T-helper 17 cell (primary cell): ENCODE measurements at regions not wholly inside any gene's neighbourhood (a gene's known extent, or its start where the extent isn't known, plus 50 kb on each side); places are given as distances from the start of the nearest gene placed in this dataset.
"Not testable (repeated sequence)": the region's sequence is repeated elsewhere in the genome, so short reads cannot be mapped to it uniquely, and the experiment has no call there.

Source experiments
- ATAC-seq: fragments of 150-1000 bp; cut with Tn5 transposase; 2 replicates; pipeline ENCODE4 v1.10.0; 2021; ENCODE audit warnings: mild to moderate bottlenecking, moderate library complexity
- DNase-seq, 3 donors: peaks; one replicate each; pipeline versions ENCODE4 v3.0.0 to v3.0.0-alpha.2; 2020 to 2021
- H3K9me3 ChIP-seq: one replicate; pipeline ENCODE4 v1.7.0; 2013; ENCODE audit warnings: low read length, mild to moderate bottlenecking; ENCODE audit not compliant: control insufficient read depth, poor library complexity, severe bottlenecking
- H3K27ac Mint-ChIP-seq: one replicate; pipeline ENCODE4 v1.8.0; 2022; ENCODE audit warnings: mild to moderate bottlenecking, moderate library complexity, mixed read lengths
- H3K27me3 Mint-ChIP-seq: one replicate; pipeline ENCODE4 v1.8.0; 2022; ENCODE audit warnings: mixed read lengths
- H3K36me3 Mint-ChIP-seq: one replicate; pipeline ENCODE4 v1.8.0; 2022; ENCODE audit warnings: low read depth, mixed read lengths
- H3K4me1 Mint-ChIP-seq: one replicate; pipeline ENCODE4 v1.8.0; 2022; ENCODE audit warnings: mild to moderate bottlenecking, mixed read lengths
- H3K4me3 Mint-ChIP-seq: one replicate; pipeline ENCODE4 v1.8.0; 2022; ENCODE audit warnings: mild to moderate bottlenecking, moderate library complexity, mixed read lengths

DNA sequence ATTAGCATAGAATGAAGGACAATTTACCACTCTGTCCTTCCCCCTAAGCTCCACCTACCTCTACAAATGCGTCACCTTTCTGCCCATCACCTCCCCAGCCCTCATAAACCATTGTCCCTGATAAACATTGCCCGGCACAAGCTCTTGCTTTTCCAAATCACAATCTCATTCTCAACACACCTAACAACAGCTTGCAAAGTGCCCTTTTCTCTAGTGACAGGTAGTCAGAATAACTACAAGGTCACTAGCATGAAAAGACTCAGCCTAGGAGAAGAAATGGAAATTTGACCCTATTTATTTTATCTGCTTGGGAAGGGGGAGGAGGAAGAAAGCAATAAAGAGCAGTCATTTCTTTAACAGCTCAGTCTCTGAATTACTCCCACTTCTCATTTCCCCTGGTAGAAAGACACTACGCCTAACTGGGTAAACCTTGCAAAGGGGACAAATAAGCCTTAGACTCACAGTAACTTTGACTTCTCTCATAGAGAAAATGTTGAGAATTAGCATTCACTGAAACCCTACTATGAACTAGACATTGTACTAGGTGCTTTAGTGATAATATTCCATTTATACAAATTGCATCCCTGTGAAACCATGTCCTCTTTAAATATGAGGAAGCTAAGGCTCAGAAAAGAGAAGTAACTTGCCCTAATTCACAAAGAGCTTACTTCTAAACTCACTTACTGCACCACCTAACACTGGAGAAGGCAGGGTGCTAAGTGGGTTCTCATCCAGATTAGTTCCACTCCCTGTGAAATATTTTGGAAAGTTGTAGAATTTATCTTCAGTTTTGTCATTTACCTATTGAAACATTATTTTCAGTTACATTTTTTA, 116.2 kb upstream of the FNDC3A start:
- ATAC-seq = no peak
- no peaks in the 10 kb centered on the region for H3K27me3 Mint-ChIP-seq
- H3K9me3 ChIP-seq = no peaks in the 10 kb centered on the region
- DNase-seq = no peak
- no peaks in the 10 kb centered on the region for H3K36me3 Mint-ChIP-seq
- H3K4me3 Mint-ChIP-seq = peak overlapping the region; percentile 8
- no peak overlapping the region for H3K27ac Mint-ChIP-seq
- H3K4me1 Mint-ChIP-seq = peaks cover 14% of the 10 kb centered on the region

DNA sequence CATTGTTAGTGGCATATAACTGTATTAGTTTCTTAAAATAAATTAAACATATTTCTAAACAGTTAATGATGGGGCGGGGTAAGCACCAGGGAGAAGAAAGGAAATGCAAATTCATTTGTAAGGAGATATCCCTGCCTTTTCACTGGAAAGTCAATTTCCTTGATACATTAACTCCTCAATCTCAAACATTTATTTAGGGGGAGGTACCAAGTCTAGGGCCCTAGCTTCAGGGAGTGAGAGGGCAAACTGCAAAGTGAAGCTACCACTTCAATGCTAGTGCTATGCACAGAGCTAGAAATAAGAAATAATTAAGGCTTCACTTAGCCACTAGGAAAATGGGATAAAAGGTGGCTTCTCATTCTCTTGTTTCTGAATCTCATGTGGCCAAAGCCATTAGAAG, 115.3 kb upstream of the FNDC3A start:
- H3K4me1 Mint-ChIP-seq = peaks cover 14% of the 10 kb centered on the region
- H3K36me3 Mint-ChIP-seq = no peaks in the 10 kb centered on the region
- no peak overlapping the region for H3K4me3 Mint-ChIP-seq
- H3K27ac Mint-ChIP-seq = no peak overlapping the region
- DNase-seq (no peak), ATAC-seq (no peak)
- H3K27me3 Mint-ChIP-seq = no peaks in the 10 kb centered on the region
- no peaks in the 10 kb centered on the region for H3K9me3 ChIP-seq

DNA sequence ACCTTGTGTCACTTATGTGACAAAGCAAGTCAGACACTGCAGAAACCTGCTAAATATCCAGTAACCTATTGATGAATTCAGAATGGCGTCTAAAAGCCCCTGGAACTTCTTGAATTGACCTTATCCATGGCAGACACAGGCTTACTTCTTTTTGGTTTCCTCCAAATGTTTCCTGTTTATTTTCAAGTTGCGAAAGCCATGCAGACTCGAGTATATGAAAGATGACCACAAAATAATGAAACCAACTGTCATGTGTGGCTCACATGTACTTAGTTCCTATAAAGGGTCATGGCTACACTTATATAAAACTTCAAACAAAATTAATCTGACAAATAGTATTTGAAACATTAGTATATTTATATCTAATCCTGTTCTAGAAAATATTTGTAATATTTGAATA, 113.1 kb upstream of the FNDC3A start:
- H3K27ac Mint-ChIP-seq = no peak overlapping the region
- H3K27me3 Mint-ChIP-seq = no peaks in the 10 kb centered on the region
- H3K36me3 Mint-ChIP-seq = no peaks in the 10 kb centered on the region
- H3K4me3 Mint-ChIP-seq = no peak overlapping the region
- no peak for DNase-seq
- H3K9me3 ChIP-seq = no peaks in the 10 kb centered on the region
- H3K4me1 Mint-ChIP-seq = peaks cover 14% of the 10 kb centered on the region
- no peak for ATAC-seq

GRCh38 chr13:48864100-48864499, 111.6 kb upstream of the FNDC3A start:
- Mint-ChIP-seq H3K36me3 (no peaks in the 10 kb centered on the region), H3K27me3 (no peaks in the 10 kb centered on the region), H3K27ac (no peak overlapping the region), H3K4me1 (peaks cover 4% of the 10 kb centered on the region), H3K4me3 (no peak overlapping the region)
- ATAC-seq (no peak), DNase-seq (no peak)
- no peaks in the 10 kb centered on the region for H3K9me3 ChIP-seq

- H3K27me3 Mint-ChIP-seq = no peaks in the 10 kb centered on the region
- H3K36me3 Mint-ChIP-seq = no peaks in the 10 kb centered on the region
- ATAC-seq = no peak
- no peaks in the 10 kb centered on the region for H3K4me1 Mint-ChIP-seq
- H3K9me3 ChIP-seq = no peaks in the 10 kb centered on the region
- no peak for DNase-seq
- no peak overlapping the region for H3K4me3 Mint-ChIP-seq
- no peak overlapping the region for H3K27ac Mint-ChIP-seq
These were observed 109.5 kb upstream of the FNDC3A start for GRCh38 chr13:48866249-48866648.

GRCh38 chr13:48873081-48873480, 102.6 kb upstream of the FNDC3A start:
- no peaks in the 10 kb centered on the region for H3K9me3 ChIP-seq
- DNase-seq (no peak), ATAC-seq (no peak)
- H3K27ac Mint-ChIP-seq = no peak overlapping the region
- no peaks in the 10 kb centered on the region for H3K36me3 Mint-ChIP-seq
- H3K4me1 Mint-ChIP-seq = no peaks in the 10 kb centered on the region
- peaks cover 22% of the 10 kb centered on the region for H3K27me3 Mint-ChIP-seq
- H3K4me3 Mint-ChIP-seq = no peak overlapping the region

GRCh38 chr13:48873587-48873986, 102.1 kb upstream of the FNDC3A start:
- no peak for ATAC-seq
- Mint-ChIP-seq H3K27me3 (peaks cover 22% of the 10 kb centered on the region), H3K4me3 (no peak overlapping the region), H3K4me1 (no peaks in the 10 kb centered on the region), H3K27ac (no peak overlapping the region), H3K36me3 (no peaks in the 10 kb centered on the region)
- DNase-seq = no peak
- no peaks in the 10 kb centered on the region for H3K9me3 ChIP-seq

GRCh38 chr13:48874165-48874564, 101.5 kb upstream of the FNDC3A start:
- ATAC-seq (no peak), DNase-seq (no peak)
- peaks cover 22% of the 10 kb centered on the region for H3K27me3 Mint-ChIP-seq
- H3K9me3 ChIP-seq = no peaks in the 10 kb centered on the region
- H3K4me3 Mint-ChIP-seq = no peak overlapping the region
- H3K4me1 Mint-ChIP-seq = peaks cover 2% of the 10 kb centered on the region
- H3K27ac Mint-ChIP-seq = no peak overlapping the region
- no peaks in the 10 kb centered on the region for H3K36me3 Mint-ChIP-seq

GRCh38 chr13:48875047-48875446, 100.7 kb upstream of the FNDC3A start:
- no peaks in the 10 kb centered on the region for H3K36me3 Mint-ChIP-seq
- ATAC-seq (no peak), DNase-seq (no peak)
- peaks cover 22% of the 10 kb centered on the region for H3K27me3 Mint-ChIP-seq
- H3K4me3 Mint-ChIP-seq = no peak overlapping the region
- no peak overlapping the region for H3K27ac Mint-ChIP-seq
- no peaks in the 10 kb centered on the region for H3K9me3 ChIP-seq
- H3K4me1 Mint-ChIP-seq = peaks cover 8% of the 10 kb centered on the region

- Mint-ChIP-seq H3K36me3 (no peaks in the 10 kb centered on the region), H3K4me3 (no peak overlapping the region), H3K27ac (no peak overlapping the region), H3K27me3 (peaks cover 22% of the 10 kb centered on the region), H3K4me1 (peaks cover 17% of the 10 kb centered on the region)
- ATAC-seq (no peak), DNase-seq (no peak)
- no peaks in the 10 kb centered on the region for H3K9me3 ChIP-seq
These were observed 99.4 kb upstream of the FNDC3A start for GRCh38 chr13:48876289-48876688.

DNA sequence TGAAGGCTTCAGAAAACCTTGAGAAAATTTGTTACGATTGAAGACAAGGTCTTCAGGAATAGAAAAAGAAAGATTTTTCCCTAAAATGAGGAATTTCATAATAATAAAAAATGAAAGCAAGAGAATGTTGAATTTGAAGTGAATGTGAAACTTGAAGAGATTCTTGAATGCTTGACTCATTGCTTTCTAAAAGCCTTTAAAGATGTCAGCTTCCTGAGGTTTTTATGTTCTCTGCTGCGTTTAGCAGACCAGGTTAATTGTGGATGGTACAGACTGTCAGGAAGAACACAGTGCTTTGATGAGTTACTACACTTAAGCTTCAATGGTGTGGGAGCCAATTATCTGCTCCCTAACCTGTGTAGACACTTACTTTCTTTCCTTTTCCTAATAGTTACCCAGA, 96.3 kb upstream of the FNDC3A start:
- H3K27ac Mint-ChIP-seq = no peak overlapping the region
- H3K9me3 ChIP-seq = no peaks in the 10 kb centered on the region
- DNase-seq (no peak), ATAC-seq (no peak)
- H3K4me1 Mint-ChIP-seq = peaks cover 24% of the 10 kb centered on the region
- H3K27me3 Mint-ChIP-seq = peaks cover 10% of the 10 kb centered on the region
- no peaks in the 10 kb centered on the region for H3K36me3 Mint-ChIP-seq
- peak overlapping the region; percentile 7 for H3K4me3 Mint-ChIP-seq

DNA sequence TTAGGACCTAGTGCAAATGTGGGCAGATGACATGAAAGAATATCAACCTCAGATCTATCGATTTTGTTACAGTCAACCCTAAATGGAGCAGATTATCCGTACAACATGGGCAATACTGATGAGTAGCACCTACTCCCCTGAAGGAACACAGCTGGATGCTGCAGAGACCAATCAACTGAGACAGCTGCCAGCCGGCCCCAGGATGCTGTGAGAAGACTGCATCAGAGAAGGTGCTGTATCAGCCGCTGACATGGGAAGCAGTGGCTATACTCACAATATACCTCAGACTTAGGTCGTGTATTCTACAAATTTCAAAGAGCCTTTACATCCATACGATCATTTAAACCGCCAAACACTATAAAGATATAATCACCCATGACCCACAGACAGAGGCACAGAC, 95.9 kb upstream of the FNDC3A start:
- DNase-seq (no peak), ATAC-seq (no peak)
- H3K4me1 Mint-ChIP-seq = peaks cover 27% of the 10 kb centered on the region
- H3K27me3 Mint-ChIP-seq = peaks cover 6% of the 10 kb centered on the region
- no peak overlapping the region for H3K27ac Mint-ChIP-seq
- no peaks in the 10 kb centered on the region for H3K9me3 ChIP-seq
- H3K36me3 Mint-ChIP-seq = no peaks in the 10 kb centered on the region
- H3K4me3 Mint-ChIP-seq = peak overlapping the region; percentile 7

DNA sequence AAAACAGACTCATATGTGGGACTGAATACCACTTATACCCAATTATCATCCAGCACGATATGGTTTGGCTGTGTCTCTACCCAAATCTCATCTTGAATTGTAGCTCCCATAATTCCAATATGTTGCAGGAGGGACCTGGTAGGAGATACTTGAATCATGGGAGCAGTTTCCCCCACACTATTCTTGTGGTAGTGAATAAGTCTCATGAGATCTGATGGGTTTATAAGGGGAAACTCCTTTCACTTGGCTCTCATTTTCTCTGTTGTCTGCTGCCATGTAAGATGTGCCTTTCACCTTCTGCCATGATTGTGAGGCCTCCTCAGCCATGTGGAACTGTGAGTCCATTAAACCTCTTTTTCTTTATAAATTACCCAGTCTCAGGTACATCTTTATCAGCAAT, 91.9 kb upstream of the FNDC3A start:
- not testable (repeated sequence) for H3K4me3 Mint-ChIP-seq, H3K9me3 ChIP-seq, H3K27me3 Mint-ChIP-seq, H3K36me3 Mint-ChIP-seq, ATAC-seq, DNase-seq
- peak overlapping the region; percentile 65 for H3K27ac Mint-ChIP-seq
- peaks cover 29% of the 10 kb centered on the region for H3K4me1 Mint-ChIP-seq

GRCh38 chr13:48885027-48885395, 90.7 kb upstream of the FNDC3A start:
- no peaks in the 10 kb centered on the region for H3K27me3 Mint-ChIP-seq
- H3K4me3 Mint-ChIP-seq = peak overlapping the region; percentile 12
- peaks cover 21% of the 10 kb centered on the region for H3K4me1 Mint-ChIP-seq
- no peaks in the 10 kb centered on the region for H3K36me3 Mint-ChIP-seq
- DNase-seq (no peak), ATAC-seq (no peak)
- H3K27ac Mint-ChIP-seq = peak overlapping the region; percentile 65
- no peaks in the 10 kb centered on the region for H3K9me3 ChIP-seq
